GM21447 (cell line): ENCODE measurements at regions not wholly inside any gene's neighbourhood (a gene's known extent, or its start where the extent isn't known, plus 50 kb on each side); places are given as distances from the start of the nearest gene placed in this dataset.

Source experiments
- ATAC-seq: cut with Tn5 transposase; IDR thresholded peaks from one replicate; pipeline ENCODE4 v1.9.1; 2021; ENCODE audit not compliant: unreplicated experiment

DNA sequence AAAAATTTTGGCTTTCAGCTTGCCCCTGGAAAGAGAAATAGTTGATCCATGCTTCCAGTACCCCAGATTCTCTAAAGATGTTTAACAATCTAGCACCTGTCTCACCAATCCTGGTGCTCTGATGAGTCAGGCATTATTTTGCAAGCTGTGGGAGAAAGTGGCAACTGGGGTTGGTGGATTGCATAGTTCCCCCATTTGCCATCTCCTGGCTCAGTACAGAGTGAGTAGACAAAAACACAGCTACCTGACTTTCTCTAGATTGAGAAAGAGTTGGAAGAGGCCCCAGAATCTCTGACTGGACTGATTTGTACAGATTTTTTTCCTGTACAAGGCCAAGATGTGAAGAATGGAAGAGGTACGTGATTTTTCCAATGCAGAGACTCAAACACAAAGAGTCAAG is 75.1 kb upstream of the NEGR1 start:
- ATAC-seq = no peak

DNA sequence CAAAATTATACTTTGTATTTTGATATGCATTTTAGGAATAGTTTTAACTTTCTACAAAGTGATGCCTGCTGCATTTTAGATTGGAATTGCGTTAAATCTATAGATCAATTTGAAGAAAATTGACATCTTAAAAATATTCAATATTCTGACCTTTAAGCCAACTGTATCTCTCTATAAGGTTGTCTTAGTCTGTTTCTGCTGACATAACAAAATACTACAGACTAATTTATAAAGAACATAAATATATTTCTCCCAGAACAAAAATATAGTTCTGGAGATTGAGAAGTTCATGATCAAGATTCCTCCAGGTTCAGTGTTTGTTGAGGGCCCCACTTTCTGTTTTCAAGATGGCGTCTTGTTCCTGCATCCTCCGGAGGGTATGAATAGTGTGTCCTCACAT is 73.6 kb upstream of the NEGR1 start:
- no peak for ATAC-seq

DNA sequence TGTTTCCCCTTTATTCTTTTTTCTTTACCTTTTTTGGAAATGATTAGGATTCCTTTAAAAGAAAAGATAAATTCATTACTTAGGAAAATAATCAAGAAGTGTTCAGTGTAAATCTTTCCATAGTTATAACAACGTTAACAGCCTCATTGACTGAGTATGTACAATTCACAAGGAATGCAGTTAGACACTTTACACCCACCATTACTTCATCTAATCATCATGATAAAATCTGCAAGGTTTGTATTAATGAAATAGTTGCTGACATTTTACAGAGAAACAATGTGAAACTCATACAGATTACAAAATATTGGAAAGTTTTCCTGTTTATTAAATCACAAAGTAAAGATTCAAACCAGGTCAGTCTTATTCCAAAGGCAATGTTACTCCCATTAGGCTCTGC is 59.3 kb upstream of the NEGR1 start:
- ATAC-seq = no peak

DNA sequence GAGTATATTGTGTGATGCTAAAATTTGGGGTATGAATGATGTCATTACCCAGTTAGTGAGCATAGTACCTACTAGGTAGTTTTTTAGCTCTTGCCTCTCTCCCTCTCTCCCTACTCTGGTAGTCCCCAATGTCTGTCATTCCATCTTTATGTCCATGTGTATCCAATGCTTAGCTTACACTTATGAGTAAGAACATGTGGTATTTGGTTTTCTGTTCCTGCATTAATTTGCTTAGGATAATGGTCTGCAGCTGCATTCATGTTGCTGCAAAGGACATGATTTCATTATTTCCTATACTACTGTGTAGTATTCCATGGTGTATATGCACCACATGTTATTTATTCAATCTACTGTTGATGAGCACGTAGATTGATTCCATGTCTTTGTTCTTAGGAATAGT is 54.4 kb upstream of the NEGR1 start:
- ATAC-seq = no peak
